Thoracic aorta (tissue), 2 donors: ENCODE measurements at regions not wholly inside any gene's neighbourhood (a gene's known extent, or its start where the extent isn't known, plus 50 kb on each side); places are given as distances from the start of the nearest gene placed in this dataset.

Source experiments
- ATAC-seq: fragments of 150-250 bp; one replicate; pipeline ENCODE4 v1.8.0; 2017; ENCODE audit warnings: low read depth; ENCODE audit not compliant: insufficient number of reproducible peaks, low FRiP score
- DNase-seq: peaks from one replicate; pipeline ENCODE4 v3.0.0-alpha.2; 2020; ENCODE audit warnings: low spot score
- H3K27ac ChIP-seq, 2 donors: fragments of 200-600 bp; sonication (generic); 1 replicate in 1 of 2; 2 replicates in 1 of 2; pipeline ENCODE4 v1.5.1; 2016; ENCODE audit warnings: mild to moderate bottlenecking in 2 of 2, moderate library complexity in 2 of 2
- H3K27me3 ChIP-seq: fragments of 200-600 bp; sonication (generic); replicated peaks from 2 replicates; pipeline ENCODE4 v1.6.0; 2016; ENCODE audit warnings: mild to moderate bottlenecking; ENCODE audit not compliant: insufficient read depth
- H3K36me3 ChIP-seq: fragments of 200-600 bp; sonication (generic); one replicate; pipeline ENCODE4 v1.5.1; 2016
- H3K4me1 ChIP-seq, 2 donors: fragments of 200-600 bp; sonication (generic); 1 replicate in 1 of 2; 2 replicates in 1 of 2; pipeline versions ENCODE4 v1.5.1 to v1.6.0; 2016; ENCODE audit warnings: low read depth in 2 of 2, mild to moderate bottlenecking in 1 of 2; ENCODE audit not compliant: control insufficient read depth in 1 of 2
- H3K4me3 ChIP-seq: fragments of 200-600 bp; sonication (generic); 2 replicates; pipeline ENCODE4 v1.5.1; 2016; ENCODE audit warnings: mild to moderate bottlenecking
- H3K9me3 ChIP-seq: fragments of 200-600 bp; sonication (generic); 2 replicates; pipeline ENCODE4 v1.5.1; 2016
- TF ChIP-seq, protein P1 (sequence below): fragments of 200-600 bp; sonication (generic); IDR thresholded peaks from one replicate; pipeline ENCODE4 v1.5.1; 2019; ENCODE audit warnings: antibody characterized with exemption

DNA sequence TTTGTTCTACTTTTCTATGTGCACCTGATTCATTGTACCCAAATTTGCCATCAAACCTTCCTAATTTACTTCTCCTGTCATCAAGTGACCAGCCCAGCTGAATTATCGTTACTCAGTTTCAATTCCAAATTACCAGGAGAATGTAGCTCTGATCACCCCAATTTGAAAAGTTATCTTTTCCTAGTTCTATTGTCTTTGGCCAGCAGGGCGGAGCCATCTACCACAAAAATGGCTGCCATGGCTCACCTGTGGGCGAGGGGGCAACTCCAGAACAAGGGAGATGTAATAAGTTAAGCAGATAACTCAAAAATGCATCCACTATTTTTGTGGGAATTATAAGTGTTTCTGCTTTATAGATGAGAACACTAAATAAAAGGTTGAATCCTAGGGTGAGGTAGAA, 133.8 kb upstream of the MOCS2 start:
- no peak overlapping the region for H3K27ac ChIP-seq
- no peaks in the 10 kb centered on the region for H3K27me3 ChIP-seq
- H3K36me3 ChIP-seq: no peaks in the 10 kb centered on the region
- no peak overlapping the region for H3K4me3 ChIP-seq
- TF ChIP-seq, protein P1, sequence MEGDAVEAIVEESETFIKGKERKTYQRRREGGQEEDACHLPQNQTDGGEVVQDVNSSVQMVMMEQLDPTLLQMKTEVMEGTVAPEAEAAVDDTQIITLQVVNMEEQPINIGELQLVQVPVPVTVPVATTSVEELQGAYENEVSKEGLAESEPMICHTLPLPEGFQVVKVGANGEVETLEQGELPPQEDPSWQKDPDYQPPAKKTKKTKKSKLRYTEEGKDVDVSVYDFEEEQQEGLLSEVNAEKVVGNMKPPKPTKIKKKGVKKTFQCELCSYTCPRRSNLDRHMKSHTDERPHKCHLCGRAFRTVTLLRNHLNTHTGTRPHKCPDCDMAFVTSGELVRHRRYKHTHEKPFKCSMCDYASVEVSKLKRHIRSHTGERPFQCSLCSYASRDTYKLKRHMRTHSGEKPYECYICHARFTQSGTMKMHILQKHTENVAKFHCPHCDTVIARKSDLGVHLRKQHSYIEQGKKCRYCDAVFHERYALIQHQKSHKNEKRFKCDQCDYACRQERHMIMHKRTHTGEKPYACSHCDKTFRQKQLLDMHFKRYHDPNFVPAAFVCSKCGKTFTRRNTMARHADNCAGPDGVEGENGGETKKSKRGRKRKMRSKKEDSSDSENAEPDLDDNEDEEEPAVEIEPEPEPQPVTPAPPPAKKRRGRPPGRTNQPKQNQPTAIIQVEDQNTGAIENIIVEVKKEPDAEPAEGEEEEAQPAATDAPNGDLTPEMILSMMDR: no peak
- H3K4me1 ChIP-seq: peaks cover 0 to 18% of the 10 kb centered on the region in 2 donors
- no peak for ATAC-seq
- no peaks in the 10 kb centered on the region for H3K9me3 ChIP-seq
- no peak for DNase-seq

DNA sequence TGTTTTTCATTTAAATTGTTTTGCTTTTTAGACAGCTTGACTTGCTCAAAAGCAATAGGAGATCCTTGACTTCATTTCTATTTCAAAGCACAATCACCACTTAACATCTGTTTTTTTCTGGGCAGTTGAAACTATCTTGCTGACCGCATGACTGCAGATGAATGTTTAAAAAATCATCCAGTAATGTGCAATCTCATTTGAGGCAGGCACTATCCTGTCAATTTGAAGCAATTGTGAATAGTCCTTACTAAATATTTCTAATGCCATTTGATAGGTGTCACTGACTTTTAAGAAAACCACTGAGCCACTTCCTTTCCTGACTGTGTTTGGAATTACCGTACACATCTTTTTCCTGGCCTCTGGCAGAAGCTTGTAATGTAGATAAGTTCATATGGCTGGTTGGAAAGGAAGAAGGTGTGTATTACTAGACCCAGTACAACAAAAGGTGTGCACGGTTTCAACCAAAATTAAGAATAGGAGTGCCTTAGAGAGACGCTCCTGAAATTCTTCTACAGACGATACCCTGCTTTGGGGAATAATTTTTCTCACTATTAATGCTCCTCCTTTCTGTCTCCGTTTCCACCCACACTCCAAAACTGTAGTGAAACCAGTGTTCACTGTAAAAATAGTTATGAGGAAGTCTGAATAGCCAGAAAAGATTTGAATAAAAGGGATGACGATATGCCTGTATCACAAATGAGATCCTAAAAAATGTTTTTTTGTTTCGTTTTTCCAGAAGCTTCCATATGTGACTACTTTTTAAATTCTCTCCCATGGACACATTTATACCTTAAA, 136.7 kb upstream of the MOCS2 start:
- no peak for ATAC-seq
- H3K27ac ChIP-seq: peak overlapping the region; percentile 6 to 33
- H3K4me3 ChIP-seq: peak overlapping the region; percentile 9

DNA sequence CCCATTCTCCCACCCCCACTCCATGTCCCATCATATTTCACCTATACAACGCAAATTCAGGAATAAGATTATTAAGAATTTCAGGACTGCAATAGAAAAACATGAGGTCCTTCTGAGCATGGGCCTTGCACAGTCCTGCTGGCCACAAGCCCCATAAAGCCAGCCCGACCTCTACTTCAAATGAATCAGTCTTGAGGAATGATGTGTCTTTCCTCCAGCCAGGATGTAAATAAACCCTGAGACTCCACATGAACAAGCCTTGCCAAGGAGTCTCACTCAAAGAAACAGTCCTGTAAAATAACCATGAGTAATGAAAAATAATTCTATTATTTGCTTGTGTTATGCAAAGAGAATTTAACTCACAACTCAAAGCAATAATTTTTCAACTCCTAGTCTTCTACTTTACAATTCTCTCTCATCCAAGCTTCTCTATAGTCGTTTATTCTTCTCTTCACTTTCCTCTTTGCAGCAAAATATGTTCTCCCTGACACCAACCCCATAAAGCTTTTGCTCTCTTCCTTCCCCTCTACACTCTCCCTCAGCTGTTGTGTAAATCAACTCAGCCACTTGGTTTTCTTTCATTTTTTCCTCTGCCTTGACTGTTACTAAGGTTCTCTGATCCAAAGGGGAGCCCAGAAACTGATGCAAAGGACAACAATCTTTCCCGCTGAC, 140.1 kb upstream of the MOCS2 start:
- ATAC-seq: peak; percentile 83
- peak; percentile 16 for DNase-seq
- peak overlapping the region; percentile 54 to 74 for H3K27ac ChIP-seq

More for the DNA sequence above, 136.7 kb upstream of the MOCS2 start:
- TF ChIP-seq, protein P1: no peak
- H3K9me3 ChIP-seq: no peaks in the 10 kb centered on the region
- no peaks in the 10 kb centered on the region for H3K36me3 ChIP-seq
- no peak for DNase-seq
- peaks cover 8 to 25% of the 10 kb centered on the region in 2 donors for H3K4me1 ChIP-seq
- no peaks in the 10 kb centered on the region for H3K27me3 ChIP-seq

DNA sequence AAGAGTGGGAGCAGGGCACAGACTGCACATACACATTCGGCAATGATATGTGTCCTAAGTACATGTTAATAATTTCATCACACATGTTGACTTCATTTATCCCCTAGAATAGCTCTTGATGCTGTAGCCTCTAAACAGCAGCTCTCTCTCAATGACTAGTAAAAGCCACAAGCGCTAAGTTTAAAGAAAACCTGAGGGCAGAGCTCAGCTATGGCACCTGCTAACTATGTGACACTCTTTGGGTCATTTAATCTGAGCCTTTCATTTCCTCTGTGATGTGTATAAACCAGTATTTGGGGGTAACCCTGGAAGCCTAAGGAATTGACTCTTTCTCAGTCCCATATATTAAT, 140.6 kb upstream of the MOCS2 start:
- Histone ChIP-seq H3K27ac (peak overlapping the region; percentile 54 to 74), H3K9me3 (no peaks in the 10 kb centered on the region), H3K36me3 (no peaks in the 10 kb centered on the region), H3K4me3 (peak overlapping the region; percentile 28), H3K27me3 (no peaks in the 10 kb centered on the region), H3K4me1 (peaks cover 8 to 25% of the 10 kb centered on the region in 2 donors)
- DNase-seq: no peak
- TF ChIP-seq, protein P1: no peak
- ATAC-seq: no peak

More for the DNA sequence above, 140.1 kb upstream of the MOCS2 start:
- H3K9me3 ChIP-seq: no peaks in the 10 kb centered on the region
- peak overlapping the region; percentile 28 for H3K4me3 ChIP-seq
- H3K36me3 ChIP-seq: no peaks in the 10 kb centered on the region
- TF ChIP-seq, protein P1: no peak
- H3K4me1 ChIP-seq: peaks cover 8 to 25% of the 10 kb centered on the region in 2 donors
- H3K27me3 ChIP-seq: no peaks in the 10 kb centered on the region

DNA sequence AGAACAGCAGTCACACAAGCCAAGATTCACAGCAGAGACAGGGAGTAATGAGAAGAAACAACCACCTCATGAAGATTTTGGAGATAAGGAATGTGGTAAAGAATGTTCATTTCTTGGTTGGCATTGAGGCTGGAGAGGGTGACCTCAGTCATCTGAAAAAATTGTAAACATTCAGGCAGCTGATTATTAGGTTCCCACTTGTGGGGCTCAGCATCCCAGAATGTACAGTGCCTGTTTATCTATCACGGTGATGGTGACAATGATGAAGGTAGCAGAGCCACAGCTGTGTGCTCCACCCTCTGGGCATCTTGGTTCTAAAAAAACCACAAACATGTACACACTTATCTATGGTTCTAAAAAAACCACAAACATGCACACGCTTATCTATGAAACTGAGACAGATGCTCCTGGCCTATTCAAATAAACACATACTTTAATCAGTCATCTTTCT, 143.9 kb upstream of the MOCS2 start:
- H3K27ac ChIP-seq: no peak overlapping the region
- H3K4me1 ChIP-seq: peaks cover 8 to 12% of the 10 kb centered on the region in 2 donors
- no peaks in the 10 kb centered on the region for H3K27me3 ChIP-seq
- DNase-seq (no peak), ATAC-seq (no peak)
- H3K9me3 ChIP-seq: no peaks in the 10 kb centered on the region
- no peak overlapping the region for H3K4me3 ChIP-seq
- TF ChIP-seq, protein P1: no peak
- no peaks in the 10 kb centered on the region for H3K36me3 ChIP-seq
